K562 (cell line): ENCODE measurements at regions not wholly inside any gene's neighbourhood (a gene's known extent, or its start where the extent isn't known, plus 50 kb on each side); places are given as distances from the start of the nearest gene placed in this dataset.

Experiments used
- BHLHE40 ChIP-seq: IDR thresholded peaks from 2 replicates; pipeline ENCODE4 v1.6.1; 2011; ENCODE audit warnings: low read length, improper control_type of control experiment
- CREBBP ChIP-seq: IDR thresholded peaks from one replicate; pipeline ENCODE4 v1.6.1; 2012; ENCODE audit warnings: low read depth, mild to moderate bottlenecking, control low read depth, inconsistent platforms, low read length
- FOXM1 ChIP-seq, 2 experiments: fragments of 450-650 bp in 1 of 2; sonication (generic) in 1 of 2; formaldehyde crosslinking in 1 of 2; IDR thresholded peaks; 2 replicates each; pipeline versions ENCODE4 v1.6.1 to v1.9.0; 2017 to 2022; ENCODE audit warnings: low read depth in 2 of 2, mild to moderate bottlenecking in 2 of 2, missing genetic modification reagents in 1 of 2, moderate library complexity in 1 of 2
- GTF2A2 ChIP-seq: IDR thresholded peaks from 2 replicates; pipeline ENCODE4 v1.6.1; 2016; ENCODE audit warnings: mild to moderate bottlenecking, missing genetic modification characterization, missing compliant biosample characterization
- MLLT1 ChIP-seq, 2 experiments: fragments of 450-650 bp; IDR thresholded peaks; 2 replicates each; pipeline ENCODE4 v1.6.1; 2016
- NR3C1 ChIP-seq: sonication (generic); formaldehyde crosslinking; IDR thresholded peaks from 2 replicates; pipeline ENCODE4 v1.8.1; 2022; ENCODE audit warnings: missing genetic modification reagents
- SMC3 ChIP-seq: conservative IDR thresholded peaks from 2 replicates; pipeline ENCODE4 v1.6.1; 2011; ENCODE audit warnings: low read depth, low read length, improper control_type of control experiment; ENCODE audit not compliant: insufficient read depth
- TF ChIP-seq, protein P1 (sequence below): sonication (generic); formaldehyde crosslinking; IDR thresholded peaks from 2 replicates; pipeline ENCODE4 v1.8.0; 2022; ENCODE audit warnings: mild to moderate bottlenecking, low read depth, missing genetic modification reagents

- TF ChIP-seq GTF2A2 (tag) (no peak), FOXM1 (IDR thresholded peaks at IDR 0.05; ENCODE audit: low read depth) (no peak), FOXM1 (CRISPR knock-in tag; IDR thresholded peaks at IDR 0.05; ENCODE audit: low read depth) (no peak), CREBBP (no peak), BHLHE40 (no peak), MLLT1 (IDR thresholded peaks at IDR 0.05) (no peak), SMC3 (no peak), NR3C1 (no peak)
- TF ChIP-seq, protein P1, sequence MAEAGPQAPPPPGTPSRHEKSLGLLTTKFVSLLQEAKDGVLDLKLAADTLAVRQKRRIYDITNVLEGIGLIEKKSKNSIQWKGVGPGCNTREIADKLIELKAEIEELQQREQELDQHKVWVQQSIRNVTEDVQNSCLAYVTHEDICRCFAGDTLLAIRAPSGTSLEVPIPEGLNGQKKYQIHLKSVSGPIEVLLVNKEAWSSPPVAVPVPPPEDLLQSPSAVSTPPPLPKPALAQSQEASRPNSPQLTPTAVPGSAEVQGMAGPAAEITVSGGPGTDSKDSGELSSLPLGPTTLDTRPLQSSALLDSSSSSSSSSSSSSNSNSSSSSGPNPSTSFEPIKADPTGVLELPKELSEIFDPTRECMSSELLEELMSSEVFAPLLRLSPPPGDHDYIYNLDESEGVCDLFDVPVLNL, result no peak
Observed at GRCh38 chr5:2170761-2171160, 288.0 kb upstream of the IRX4 start.
